Astrocyte (in vitro differentiated cells and primary cell): ENCODE measurements at regions not wholly inside any gene's neighbourhood (a gene's known extent, or its start where the extent isn't known, plus 50 kb on each side); places are given as distances from the start of the nearest gene placed in this dataset.

Experiments
- CTCF ChIP-seq: IDR thresholded peaks from 2 replicates; pipeline ENCODE4 v1.5.1; 2011; ENCODE audit warnings: low read depth, mild to moderate bottlenecking, inconsistent platforms, low read length, moderate library complexity; ENCODE audit not compliant: insufficient read depth
- EZH2 ChIP-seq: IDR thresholded peaks from 2 replicates; pipeline ENCODE4 v1.6.1; 2012; ENCODE audit warnings: mild to moderate bottlenecking, low read length, inconsistent platforms; ENCODE audit not compliant: insufficient read depth

DNA sequence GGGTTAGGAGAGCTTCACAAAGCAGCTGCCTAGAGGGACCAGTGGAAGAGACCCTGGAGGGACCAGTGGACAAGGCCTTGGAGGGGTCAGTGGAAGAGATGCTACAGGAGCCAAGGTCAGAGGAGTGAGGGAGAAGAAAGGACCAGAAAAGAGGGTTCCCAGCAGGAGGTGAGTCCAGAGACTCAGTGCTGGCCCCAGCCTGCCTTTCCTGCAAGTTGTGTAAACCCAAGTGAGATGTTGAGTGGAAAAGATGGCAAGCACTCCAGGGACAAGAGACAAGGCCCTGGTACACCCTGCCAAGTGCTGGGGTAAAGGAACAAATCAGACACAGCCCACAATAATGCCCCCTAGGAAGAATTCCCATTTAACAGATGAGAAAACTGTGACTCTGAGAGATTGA lies 94.4 kb downstream of the TTC32 start:
- TF ChIP-seq CTCF (no peak), EZH2 (no peak)
